ENCODE measurements at regions not wholly inside any gene's neighbourhood (a gene's known extent, or its start where the extent isn't known, plus 50 kb on each side); places are given as distances from the start of the nearest gene placed in this dataset.

DNA sequence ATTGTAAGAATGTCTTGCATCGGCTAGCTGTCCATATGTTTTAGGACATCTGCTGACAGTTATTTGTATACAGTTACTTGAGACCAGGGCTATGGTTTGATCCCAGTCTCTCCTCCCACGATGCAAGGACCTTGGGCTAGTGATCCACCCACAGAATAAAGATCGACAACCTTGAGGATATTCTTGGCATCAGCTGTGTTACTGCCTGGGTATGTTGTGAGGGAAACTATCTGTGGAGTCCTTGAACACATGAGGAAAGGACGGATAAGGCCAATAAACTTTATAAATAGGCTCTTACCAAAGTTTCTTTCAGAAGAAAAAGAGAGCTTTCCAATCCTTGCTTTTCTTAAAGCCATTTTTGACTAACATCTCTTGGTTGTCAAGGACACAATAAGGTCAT is 70.8 kb upstream of the HEY2 start:
- H3K36me3 Mint-ChIP-seq = no peaks in the 10 kb centered on the region
- H3K27ac Mint-ChIP-seq = no peak overlapping the region
- no peak for TF ChIP-seq CTCF (IDR thresholded peaks at IDR 0.05; ENCODE audit: unreplicated experiment)
- no peak overlapping the region for H3K4me3 Mint-ChIP-seq
- H3K9me3 Mint-ChIP-seq = peaks cover 3% of the 10 kb centered on the region
- H3K27me3 Mint-ChIP-seq (ENCODE audit: low read depth) = no peaks in the 10 kb centered on the region
- DNase-seq (ENCODE audit: low spot score in 2 of 2, unreplicated experiment in 2 of 2) = no peak
- H3K4me1 Mint-ChIP-seq = peaks cover 30% of the 10 kb centered on the region

- Mint-ChIP-seq H3K4me3 (no peak overlapping the region), H3K27me3 (ENCODE audit: low read depth) (no peaks in the 10 kb centered on the region), H3K36me3 (no peaks in the 10 kb centered on the region), H3K4me1 (peaks cover 27% of the 10 kb centered on the region), H3K9me3 (peaks cover 9% of the 10 kb centered on the region), H3K27ac (no peak overlapping the region)
- DNase-seq (ENCODE audit: low spot score in 2 of 2, unreplicated experiment in 2 of 2) = no peak
- no peak for TF ChIP-seq CTCF (IDR thresholded peaks at IDR 0.05; ENCODE audit: unreplicated experiment)
Measured at GRCh38 chr6:125679128-125679527, 70.3 kb upstream of the HEY2 start.

DNA sequence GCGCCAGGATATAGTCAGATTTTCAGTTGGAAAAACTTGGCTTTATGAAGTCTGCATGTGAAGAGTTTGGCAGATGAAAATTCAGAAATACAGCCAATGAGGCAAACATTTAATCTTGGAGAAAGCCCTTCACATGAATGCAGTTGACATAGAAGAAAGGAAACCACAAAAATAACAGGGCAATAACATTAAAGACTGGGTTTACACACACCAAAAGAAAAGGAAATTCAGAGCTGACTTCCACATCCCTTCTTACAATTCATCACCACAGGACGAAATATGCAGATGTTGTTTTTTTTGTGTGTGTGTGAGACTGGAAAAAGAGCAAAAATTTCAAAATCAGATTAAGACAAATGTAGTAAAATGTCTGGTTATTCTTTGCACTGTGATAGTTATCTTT is 69.8 kb upstream of the HEY2 start:
- Mint-ChIP-seq H3K27me3 (ENCODE audit: low read depth) (no peaks in the 10 kb centered on the region), H3K4me3 (no peak overlapping the region), H3K9me3 (peaks cover 13% of the 10 kb centered on the region), H3K36me3 (no peaks in the 10 kb centered on the region), H3K27ac (no peak overlapping the region), H3K4me1 (peaks cover 23% of the 10 kb centered on the region)
- DNase-seq (ENCODE audit: low spot score in 2 of 2, unreplicated experiment in 2 of 2) = no peak
- TF ChIP-seq CTCF (IDR thresholded peaks at IDR 0.05; ENCODE audit: unreplicated experiment) = no peak

DNA sequence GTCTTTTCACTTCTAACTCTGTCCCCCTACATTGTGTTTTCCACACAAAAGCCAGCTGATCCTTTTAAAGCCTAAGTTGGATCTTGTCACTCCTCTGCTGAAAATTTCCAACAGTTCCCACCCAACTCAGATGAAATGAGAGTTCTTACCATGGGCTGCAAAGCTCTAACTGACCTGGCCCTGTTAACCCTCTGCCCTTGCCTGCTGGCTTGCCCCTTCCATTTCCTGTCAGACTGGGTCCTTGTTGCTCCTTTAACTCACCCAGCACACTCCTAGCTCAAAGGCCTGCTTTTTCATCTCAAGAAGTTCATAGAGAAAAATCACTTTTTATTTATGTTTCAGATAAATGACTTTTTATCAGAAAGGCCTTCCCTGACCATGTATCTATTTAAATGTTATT is 66.5 kb upstream of the HEY2 start:
- no peak for TF ChIP-seq CTCF (IDR thresholded peaks at IDR 0.05; ENCODE audit: unreplicated experiment)
- peaks cover 24% of the 10 kb centered on the region for H3K9me3 Mint-ChIP-seq
- H3K4me1 Mint-ChIP-seq = peaks cover 15% of the 10 kb centered on the region
- H3K4me3 Mint-ChIP-seq = no peak overlapping the region
- no peak overlapping the region for H3K27ac Mint-ChIP-seq
- DNase-seq (ENCODE audit: low spot score in 2 of 2, unreplicated experiment in 2 of 2) = no peak
- no peaks in the 10 kb centered on the region for H3K27me3 Mint-ChIP-seq (ENCODE audit: low read depth)
- H3K36me3 Mint-ChIP-seq = no peaks in the 10 kb centered on the region

GRCh38 chr6:125688138-125688537 is 61.3 kb upstream of the HEY2 start:
- DNase-seq (ENCODE audit: low spot score in 2 of 2, unreplicated experiment in 2 of 2) = no peak
- no peak for TF ChIP-seq CTCF (IDR thresholded peaks at IDR 0.05; ENCODE audit: unreplicated experiment)
- Mint-ChIP-seq H3K27ac (no peak overlapping the region), H3K4me1 (no peaks in the 10 kb centered on the region), H3K4me3 (no peak overlapping the region), H3K36me3 (peaks cover 6% of the 10 kb centered on the region), H3K9me3 (peaks cover 60% of the 10 kb centered on the region), H3K27me3 (ENCODE audit: low read depth) (no peaks in the 10 kb centered on the region)

- Mint-ChIP-seq H3K27me3 (ENCODE audit: low read depth) (no peaks in the 10 kb centered on the region), H3K27ac (no peak overlapping the region), H3K4me3 (no peak overlapping the region), H3K9me3 (peaks cover 51% of the 10 kb centered on the region), H3K36me3 (peaks cover 6% of the 10 kb centered on the region), H3K4me1 (no peaks in the 10 kb centered on the region)
- DNase-seq (ENCODE audit: low spot score in 2 of 2, unreplicated experiment in 2 of 2) = no peak
- TF ChIP-seq CTCF (IDR thresholded peaks at IDR 0.05; ENCODE audit: unreplicated experiment) = no peak
Measured at GRCh38 chr6:125693480-125693879, 56.0 kb upstream of the HEY2 start.
